NCI-H510A (cell line): ENCODE measurements at regions not wholly inside any gene's neighbourhood (a gene's known extent, or its start where the extent isn't known, plus 50 kb on each side); places are given as distances from the start of the nearest gene placed in this dataset.

Experiments
- DNase-seq: peaks from one replicate; lab custom pipeline; 2025; lab: John Stamatoyannopoulos, UW

DNA sequence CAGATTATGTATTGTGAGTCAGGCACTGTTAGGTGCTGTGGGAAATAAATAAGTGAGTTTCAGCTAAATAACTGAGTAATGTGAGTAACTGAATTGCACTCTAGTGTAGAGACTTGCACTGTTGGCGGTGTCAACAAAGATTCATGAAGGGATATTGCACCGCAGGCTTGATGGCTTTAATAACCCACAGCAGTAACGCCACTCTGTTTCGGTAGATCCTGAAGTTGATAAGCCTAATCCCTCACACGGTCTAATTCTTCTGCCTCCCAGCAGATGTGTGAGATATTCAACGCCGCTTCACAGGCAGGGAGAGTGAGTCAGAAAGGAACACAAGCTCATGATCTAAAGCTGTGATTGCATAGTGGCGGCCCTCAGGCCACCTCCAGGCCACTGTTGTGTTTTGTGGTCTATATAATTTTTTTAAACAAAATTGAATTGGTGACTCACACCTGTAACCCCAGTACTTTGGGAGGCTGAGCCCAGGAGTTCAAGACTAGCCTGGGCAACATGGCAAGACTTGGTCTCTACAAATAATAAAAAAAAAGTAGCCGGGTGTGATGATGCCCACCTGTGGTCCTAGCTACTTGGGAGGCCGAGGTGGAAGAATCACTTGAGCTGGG, 94.3 kb downstream of the LIPG start:
- no peak for DNase-seq

DNA sequence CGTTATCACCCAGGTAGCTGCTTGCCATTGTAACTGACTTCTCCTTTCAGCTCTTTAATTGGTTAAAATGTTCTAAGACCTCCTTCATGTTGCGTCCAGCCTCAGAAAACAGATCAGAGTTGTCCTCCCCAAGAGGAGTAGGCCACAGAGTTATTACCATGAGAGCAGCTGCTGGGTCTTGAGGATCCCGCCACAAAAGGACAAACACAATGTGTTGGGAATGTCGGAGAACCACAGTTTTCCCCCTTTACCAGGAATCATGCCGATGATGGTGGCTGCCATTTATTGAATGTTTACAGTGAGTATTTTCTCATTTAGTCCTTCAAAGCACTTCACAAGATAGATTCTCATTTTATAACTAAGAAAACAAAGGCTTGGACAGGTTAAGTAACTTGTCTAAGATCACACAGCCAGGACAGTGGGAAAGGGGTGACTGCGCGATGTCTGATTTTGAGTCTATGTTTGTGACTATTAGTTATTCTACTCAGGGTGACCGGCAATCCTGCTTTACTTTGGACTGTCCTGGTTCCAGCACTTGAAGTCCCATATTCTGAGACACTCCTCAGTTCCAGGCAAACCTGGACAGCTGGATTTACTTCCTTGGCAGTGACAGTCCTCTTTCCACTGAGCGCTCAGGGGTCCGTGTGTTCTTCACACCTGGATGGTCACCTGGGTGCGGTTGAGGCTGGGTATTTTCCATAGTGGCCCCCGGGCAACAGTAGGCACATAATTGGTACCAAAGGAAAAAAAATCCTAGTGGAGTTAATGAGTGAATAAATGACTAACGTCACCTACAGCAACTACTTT, 93.6 kb downstream of the LIPG start:
- DNase-seq = no peak

DNA sequence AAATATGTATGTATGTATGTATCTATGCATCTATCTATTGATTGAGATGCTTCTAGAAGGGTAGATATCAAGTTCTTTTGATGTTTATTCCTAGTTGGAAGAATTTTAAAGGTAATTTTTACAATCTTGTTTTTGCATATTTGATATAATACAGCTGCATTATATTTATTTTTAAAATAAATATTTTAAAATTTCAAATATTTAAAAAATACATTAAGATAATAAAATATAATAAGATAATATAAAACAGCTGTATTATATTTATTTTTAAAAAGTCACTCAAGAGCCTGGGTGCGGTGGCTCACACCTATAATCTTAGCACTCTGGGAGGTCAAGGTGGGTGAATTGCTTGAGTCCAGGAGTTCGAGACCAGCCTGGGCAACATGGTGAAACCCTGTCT, 92.5 kb downstream of the LIPG start:
- DNase-seq = no peak

DNA sequence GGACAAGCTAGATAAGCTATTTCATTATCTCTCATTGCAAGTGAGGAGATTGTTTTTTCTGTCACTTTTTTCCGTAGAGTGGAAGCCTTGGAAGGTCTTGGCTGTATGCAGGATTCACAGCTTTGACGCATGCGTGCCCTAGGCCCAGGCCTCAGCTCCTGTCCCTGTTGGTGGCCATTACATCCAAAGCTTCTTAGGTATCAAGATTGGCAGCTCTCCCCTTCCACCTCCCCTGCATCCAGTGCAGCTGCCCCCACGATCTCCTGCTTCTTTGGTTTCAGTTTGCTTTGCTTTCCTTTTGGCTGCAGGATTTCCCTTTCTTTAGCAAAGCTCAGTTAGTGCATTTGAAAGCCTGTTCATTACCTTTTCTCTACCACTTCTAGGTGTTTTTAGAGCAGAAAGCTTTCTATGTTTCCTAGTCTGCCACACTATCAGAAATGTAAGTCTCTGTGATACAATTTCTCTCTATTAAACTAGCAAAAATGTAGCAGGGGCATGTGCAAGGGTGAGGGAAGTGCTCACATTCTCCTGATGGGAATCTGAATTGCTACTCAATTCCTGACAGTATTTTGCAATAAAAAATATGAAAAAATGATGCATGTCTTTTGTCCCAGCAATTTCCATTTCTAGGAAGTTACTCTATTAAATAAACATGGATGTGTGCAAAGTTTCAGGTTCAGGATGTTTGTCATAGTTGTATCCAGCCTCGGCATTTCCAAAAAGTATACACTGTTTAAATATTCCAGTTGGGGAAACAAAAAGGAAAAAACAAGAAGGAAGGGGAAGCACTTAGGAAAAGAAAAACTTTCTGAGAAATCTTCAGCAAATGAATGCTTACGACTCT, 91.2 kb downstream of the LIPG start:
- no peak for DNase-seq

DNA sequence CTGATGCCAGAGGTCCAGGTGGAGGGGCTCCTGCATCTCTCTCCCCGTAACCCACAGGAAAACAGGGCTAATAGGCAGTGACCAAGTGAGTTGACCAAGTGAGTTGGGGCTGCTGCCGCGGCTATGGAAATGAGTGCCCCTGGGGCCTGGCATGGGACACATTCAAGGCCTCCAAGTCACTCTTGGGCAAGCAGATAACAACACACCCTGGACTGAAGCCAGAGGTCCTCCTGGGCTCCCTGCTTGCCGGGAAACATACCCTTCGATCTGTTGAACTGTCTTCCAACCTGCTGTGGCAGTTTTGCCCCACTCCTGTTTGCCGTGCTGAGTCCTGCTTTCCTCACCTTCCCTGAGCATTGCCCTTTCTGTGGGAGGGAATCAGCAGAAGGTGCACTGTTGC, 89.2 kb downstream of the LIPG start:
- DNase-seq = no peak

DNA sequence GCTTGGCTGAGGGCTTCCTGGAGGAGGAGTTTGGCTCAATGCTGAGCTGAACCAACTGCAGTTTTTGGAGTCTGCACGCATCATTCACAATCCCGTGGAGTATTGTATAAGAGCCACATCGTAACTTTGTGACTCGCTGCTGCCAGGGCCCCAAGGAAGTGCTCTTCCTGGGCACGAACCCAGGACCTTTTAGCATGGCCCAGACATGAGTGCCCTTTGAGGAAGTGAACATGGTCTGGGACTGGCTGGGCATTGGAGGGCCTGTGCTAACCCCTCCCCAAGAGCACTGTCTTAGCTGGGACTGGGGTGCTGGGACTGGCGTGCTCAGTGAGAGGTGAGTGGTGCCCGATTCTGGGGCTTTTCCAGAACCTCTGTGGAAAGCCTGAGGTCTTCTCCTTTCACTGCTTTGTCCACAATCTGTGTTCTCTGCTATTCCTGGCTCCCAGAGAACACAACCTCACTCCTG, 88.6 kb downstream of the LIPG start:
- no peak for DNase-seq

DNA sequence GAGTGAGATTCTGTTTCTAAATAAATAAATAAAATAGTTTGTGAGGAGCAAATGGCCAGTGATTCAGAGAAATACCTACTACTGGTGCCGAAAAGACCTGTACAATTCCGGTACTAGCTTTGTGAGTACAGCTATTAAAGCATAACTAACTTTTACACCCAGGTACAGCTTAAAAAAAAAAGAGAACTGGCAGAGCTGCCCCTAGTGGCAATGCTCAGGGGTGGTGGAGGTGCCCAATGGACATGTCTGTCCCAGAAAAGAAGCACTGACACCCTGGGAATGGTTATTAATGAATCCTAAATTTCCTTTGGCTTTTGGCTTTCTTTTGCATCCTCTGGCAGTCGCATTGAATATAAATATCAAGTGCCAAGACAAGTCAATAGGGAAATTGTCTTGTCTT, 87.0 kb downstream of the LIPG start:
- DNase-seq = no peak
